ENCODE measurements at regions not wholly inside any gene's neighbourhood (a gene's known extent, or its start where the extent isn't known, plus 50 kb on each side); places are given as distances from the start of the nearest gene placed in this dataset.
"Not testable (repeated sequence)": the region's sequence is repeated elsewhere in the genome, so short reads cannot be mapped to it uniquely, and the experiment has no call there.

DNA sequence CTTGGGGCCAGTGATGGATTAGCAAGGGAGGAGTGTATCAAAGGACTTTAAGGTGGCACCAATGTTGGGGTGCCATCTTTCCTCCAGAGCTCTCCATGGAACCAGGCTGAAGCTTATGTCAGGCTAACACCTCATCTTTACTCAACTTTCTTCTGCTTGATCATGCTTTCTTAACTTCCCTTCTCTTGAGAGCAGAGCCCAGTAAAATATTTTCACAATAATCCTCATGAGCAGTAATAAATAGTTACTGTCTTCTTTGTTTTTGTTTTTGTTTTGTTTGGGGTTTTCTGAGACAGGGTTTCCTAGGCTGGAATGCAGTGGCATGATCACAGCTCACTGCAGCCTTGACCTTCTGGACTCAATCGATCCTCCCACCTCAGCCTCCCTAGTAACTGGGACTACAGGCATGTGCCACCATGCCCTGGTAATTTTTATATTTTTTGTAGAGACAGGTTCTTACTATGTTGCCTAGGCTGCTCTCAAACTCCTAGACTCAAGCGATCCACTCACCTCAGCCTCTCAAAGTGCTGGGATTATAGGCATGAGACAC is 127.9 kb upstream of the TOP1 start:
- Mint-ChIP-seq H3K9me3 (no peaks in the 10 kb centered on the region), H3K36me3 (no peaks in the 10 kb centered on the region), H3K4me3 (no peak overlapping the region), H3K4me1 (no peaks in the 10 kb centered on the region), H3K27me3 (peaks cover 15% of the 10 kb centered on the region), H3K27ac (no peak overlapping the region)
- no peak for ATAC-seq

DNA sequence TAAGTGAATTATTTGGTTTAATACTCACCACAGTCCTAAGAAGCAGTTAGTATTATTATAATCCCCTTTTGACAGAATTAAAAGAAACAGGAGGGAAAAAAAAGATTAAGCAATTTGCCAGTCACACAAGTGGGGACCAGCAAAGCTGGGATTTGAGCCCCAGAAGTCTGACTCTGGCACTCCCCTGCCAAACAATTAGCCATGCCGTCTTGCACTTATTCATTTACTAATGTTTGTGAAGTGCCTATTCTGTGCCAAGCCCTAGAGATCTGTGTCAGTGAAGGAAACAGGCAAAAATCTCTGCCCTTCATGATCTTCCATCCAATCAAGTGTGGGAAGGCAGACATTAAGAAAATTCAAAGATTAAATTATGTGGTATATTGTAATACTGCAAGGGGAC is 126.0 kb upstream of the TOP1 start:
- Mint-ChIP-seq H3K4me3 (no peak overlapping the region), H3K27me3 (peaks cover 12% of the 10 kb centered on the region), H3K9me3 (peaks cover 3% of the 10 kb centered on the region), H3K27ac (no peak overlapping the region), H3K36me3 (no peaks in the 10 kb centered on the region), H3K4me1 (no peaks in the 10 kb centered on the region)
- no peak for ATAC-seq

DNA sequence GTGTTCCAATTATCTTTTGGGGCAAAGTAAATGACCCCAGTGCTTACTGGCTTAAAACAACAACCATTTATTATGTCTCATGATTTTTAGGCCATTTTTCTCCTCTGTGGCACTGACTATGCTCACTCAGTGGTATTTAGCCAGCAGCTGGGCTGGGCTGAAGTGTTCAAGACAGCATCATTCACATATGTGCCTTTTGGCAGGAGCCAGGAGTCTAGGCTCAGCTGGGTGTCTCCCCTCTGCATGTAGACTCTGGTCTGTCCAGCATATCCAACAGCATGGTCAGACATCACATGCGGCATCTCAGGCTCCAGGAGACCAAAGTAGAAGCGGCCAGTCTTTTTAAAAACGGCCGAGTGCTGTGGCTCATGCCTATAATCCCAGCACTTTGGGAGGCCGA is 120.3 kb upstream of the TOP1 start:
- Mint-ChIP-seq H3K4me1 (no peaks in the 10 kb centered on the region), H3K27ac (no peak overlapping the region), H3K4me3 (no peak overlapping the region), H3K36me3 (no peaks in the 10 kb centered on the region), H3K9me3 (peaks cover 3% of the 10 kb centered on the region), H3K27me3 (no peaks in the 10 kb centered on the region)
- ATAC-seq, result no peak

DNA sequence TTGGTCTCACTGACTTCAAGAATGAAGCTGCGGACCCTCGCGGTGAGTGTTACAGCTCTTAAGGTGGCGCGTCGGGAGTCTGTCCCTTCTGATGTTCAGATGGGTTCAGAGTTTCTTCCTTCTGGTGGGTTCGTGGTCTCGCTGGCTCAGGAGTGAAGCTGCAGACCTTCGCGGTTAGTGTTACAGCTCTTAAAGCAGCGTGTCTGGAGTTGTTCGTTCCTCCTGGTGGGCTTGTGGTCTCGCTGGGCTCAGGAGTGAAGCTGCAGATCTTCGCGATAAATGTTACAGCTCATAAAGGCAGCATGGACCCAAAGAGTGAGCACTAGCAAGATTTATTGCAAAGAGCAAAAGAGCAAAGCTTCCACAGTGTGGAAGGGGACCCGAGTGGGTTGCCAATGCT is 119.1 kb upstream of the TOP1 start:
- not testable (repeated sequence) for H3K27ac Mint-ChIP-seq, H3K4me1 Mint-ChIP-seq, H3K36me3 Mint-ChIP-seq, H3K27me3 Mint-ChIP-seq, ATAC-seq, H3K4me3 Mint-ChIP-seq, H3K9me3 Mint-ChIP-seq

DNA sequence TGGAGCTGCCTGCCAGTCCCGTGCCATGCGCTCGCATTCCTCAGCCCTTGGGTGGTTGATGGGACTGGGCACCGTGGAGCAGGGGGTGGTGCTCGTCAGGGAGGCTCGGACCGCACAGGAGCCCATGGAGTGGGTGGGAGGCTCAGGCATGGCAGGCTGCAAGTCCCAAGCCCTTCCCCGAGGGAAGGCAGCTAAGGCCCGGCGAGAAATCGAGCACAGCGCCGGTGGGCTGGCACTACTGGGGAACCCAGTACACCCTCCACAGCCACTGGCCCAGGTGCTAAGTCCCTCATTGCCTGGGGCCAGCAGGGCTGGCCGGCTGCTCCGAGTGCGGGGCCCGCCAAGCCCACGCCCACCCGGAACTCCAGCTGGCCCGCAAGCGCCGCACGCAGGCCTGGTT is 118.2 kb upstream of the TOP1 start:
- not testable (repeated sequence) for H3K4me1 Mint-ChIP-seq, H3K27ac Mint-ChIP-seq, H3K4me3 Mint-ChIP-seq, H3K9me3 Mint-ChIP-seq, H3K36me3 Mint-ChIP-seq, ATAC-seq, H3K27me3 Mint-ChIP-seq

DNA sequence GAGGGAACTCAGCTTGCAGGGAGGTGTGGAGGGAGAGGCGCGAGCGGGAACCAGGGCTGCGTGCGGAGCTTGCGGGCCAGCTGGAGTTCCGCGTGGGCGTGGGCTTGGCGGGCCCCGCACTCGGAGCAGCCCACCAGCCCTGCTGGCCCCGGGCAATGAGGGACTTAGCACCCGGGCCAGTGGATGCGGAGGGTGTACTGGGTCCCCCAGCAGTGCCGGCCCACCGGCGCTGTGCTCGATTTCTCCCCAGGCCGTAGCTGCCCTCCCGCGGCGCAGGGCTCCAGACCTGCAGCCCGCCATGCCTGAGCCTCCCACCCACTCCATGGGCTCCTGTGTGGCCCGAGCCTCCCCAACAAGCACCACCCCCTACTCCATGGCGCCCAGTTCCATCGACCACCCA is 117.5 kb upstream of the TOP1 start:
- H3K27me3 Mint-ChIP-seq, H3K4me1 Mint-ChIP-seq, H3K27ac Mint-ChIP-seq, H3K9me3 Mint-ChIP-seq, ATAC-seq, H3K4me3 Mint-ChIP-seq, H3K36me3 Mint-ChIP-seq: not testable (repeated sequence)

DNA sequence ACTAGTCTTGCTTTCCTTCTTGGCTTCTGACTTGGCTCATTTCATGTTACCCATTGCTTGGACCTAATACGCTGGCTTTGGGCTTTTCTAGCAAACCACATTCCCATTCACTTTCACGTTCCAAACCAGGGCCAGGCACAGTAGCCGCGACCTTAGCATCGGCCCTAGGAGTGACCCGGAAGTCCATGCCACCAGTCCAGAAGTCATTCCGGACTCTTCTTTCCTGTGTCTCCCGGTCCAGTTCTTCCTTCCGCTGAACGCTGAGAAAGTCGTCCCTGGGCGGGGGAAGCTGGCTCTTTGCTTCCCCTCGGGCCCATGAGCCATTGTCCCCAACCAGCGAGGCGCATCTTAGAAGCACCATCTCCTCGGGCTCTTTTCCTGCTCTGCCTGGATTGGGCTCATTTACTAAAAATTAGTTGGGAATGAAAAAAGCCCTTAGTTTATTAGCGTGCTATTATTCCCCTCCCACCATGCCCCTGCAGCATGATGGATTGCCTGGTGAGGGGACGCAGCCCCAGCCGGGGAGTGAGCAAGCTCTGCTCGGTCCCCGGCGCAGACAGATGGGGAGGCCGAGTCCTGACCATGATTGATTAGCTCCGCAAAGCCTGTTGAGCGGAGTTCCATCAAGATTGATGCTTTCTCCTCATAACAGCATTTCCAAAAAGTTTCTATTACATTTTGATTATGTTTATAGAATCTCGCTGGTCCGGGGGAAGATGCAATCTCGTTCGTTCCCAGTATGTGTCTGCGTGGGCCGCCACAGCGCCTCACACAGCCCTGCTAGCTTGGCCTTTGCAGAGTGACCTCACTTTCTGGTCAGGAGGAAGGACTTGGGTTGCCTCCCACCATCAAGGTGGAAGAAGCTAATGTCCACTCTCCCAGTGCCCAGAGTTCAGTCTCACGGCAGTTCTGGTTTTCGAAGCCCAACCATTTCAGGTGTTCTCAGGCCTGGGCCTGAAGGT is 115.1 kb upstream of the TOP1 start:
- no peaks in the 10 kb centered on the region for H3K4me1 Mint-ChIP-seq
- H3K4me3 Mint-ChIP-seq, result no peak overlapping the region
- no peak overlapping the region for H3K27ac Mint-ChIP-seq
- peaks cover 3% of the 10 kb centered on the region for H3K9me3 Mint-ChIP-seq
- H3K27me3 Mint-ChIP-seq, result no peaks in the 10 kb centered on the region
- ATAC-seq, result no peak
- H3K36me3 Mint-ChIP-seq, result no peaks in the 10 kb centered on the region

DNA sequence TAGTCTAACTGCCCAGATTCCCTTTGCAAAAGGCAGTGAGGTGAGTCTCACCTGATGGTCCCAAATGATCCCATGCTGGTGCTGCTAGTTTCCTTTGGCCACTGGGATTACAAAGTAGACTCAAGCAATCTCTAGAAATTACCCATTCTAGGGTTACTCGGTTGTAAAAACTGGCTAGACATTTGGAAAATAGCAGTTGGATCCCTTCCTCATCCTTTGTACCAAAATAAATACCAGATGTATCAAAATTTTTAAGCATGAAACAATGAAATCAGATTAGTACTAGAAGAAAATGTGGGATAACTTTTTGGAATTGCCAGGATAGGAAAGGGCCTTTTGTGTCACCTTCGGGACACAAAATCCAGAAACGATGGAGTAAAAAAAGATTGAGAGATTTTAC is 112.9 kb upstream of the TOP1 start:
- Mint-ChIP-seq H3K9me3 (peaks cover 3% of the 10 kb centered on the region), H3K27me3 (no peaks in the 10 kb centered on the region), H3K4me1 (no peaks in the 10 kb centered on the region), H3K4me3 (no peak overlapping the region), H3K36me3 (no peaks in the 10 kb centered on the region), H3K27ac (no peak overlapping the region)
- ATAC-seq, result no peak

DNA sequence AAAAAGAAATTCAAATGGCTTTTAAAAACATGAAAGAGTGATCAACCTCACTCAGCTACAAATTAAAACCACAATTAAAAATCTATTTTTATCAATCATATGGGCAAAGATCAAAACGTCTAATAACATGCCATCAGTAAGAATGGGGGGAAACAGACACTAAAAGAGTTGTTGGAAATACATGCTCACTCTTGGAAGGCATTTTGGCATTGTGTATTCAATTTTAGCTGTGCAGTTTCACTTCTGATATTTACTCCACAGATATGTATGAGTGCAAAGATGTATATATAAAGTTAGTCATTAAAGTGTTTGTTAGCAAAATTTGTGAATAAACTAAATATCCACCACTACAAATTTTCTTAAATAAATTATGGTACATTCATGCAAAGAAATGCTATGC is 112.3 kb upstream of the TOP1 start:
- Mint-ChIP-seq H3K27me3 (no peaks in the 10 kb centered on the region), H3K36me3 (no peaks in the 10 kb centered on the region), H3K9me3 (peaks cover 3% of the 10 kb centered on the region), H3K4me1 (no peaks in the 10 kb centered on the region), H3K27ac (no peak overlapping the region), H3K4me3 (no peak overlapping the region)
- no peak for ATAC-seq

DNA sequence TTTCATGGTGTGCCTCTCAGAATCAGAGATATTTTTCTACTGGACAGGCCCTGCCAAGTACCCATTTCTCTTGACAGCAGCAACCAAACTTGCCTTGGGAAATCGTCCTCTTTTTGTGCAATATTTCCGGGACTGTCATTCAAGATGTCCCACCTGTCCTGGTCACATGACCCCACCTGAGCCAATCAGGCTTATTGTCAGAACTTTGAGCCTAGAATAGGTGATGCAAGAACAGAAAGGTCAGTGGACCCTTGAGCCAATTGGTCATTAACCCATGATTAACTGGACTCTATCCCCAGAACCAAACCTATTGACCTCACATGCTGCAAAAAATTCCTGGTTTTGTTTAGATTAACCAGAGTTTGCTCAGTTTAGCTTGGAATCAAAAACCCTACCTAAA is 108.3 kb upstream of the TOP1 start:
- Mint-ChIP-seq H3K27ac (no peak overlapping the region), H3K9me3 (peaks cover 3% of the 10 kb centered on the region), H3K36me3 (no peaks in the 10 kb centered on the region), H3K4me3 (no peak overlapping the region), H3K27me3 (no peaks in the 10 kb centered on the region), H3K4me1 (no peaks in the 10 kb centered on the region)
- ATAC-seq, result no peak

DNA sequence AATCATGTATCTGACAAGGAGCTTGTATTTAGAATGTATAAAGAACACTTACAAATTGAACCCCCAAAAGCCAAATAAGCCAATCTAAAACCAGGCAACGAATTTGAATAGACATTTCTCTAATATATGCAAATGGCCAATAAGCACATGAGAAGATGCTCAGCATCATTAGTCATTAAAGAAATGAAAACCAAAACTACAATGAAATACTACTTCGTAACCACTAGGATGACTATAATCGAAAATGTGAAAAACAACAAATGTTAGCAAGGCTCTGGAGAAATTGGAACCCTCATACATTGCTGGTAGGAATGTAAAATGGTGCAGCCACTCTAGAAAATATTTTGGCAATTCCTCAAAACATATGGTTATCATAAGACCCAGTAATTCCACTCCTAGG is 105.8 kb upstream of the TOP1 start:
- Mint-ChIP-seq H3K4me3 (no peak overlapping the region), H3K27me3 (no peaks in the 10 kb centered on the region), H3K27ac (no peak overlapping the region), H3K9me3 (no peaks in the 10 kb centered on the region), H3K36me3 (no peaks in the 10 kb centered on the region), H3K4me1 (peaks cover 16% of the 10 kb centered on the region)
- ATAC-seq, result no peak

DNA sequence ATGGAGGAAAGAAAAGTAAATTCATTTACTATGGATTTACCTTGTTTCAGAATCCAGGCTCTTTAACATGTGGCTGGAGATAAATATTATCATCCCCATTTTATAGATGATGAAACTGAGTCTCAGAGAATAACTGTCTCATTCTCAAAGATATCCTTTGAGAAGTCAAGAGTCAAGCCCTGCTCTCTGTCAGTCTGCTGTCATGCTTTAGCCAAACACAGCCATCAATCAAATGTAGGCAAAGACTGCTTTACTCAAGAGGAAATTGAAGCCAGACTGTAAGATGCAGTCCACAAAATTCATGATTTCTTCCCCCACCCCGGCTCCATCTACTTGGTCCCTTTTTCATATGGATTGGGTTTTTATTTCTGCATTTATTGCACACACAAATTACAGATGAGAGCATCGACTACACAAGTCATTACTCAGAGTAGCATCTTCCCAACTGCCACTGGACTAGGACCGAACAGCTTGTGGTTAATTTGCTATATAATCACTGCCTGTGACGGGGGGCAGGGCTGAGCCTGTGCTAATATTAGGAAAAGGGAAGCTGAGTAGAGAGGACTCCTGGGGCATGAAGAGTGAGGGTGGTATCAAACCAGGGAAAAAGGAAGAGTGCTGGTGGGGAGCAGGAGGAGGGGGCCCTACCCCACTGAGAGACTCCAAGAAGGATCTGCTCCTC is 102.7 kb upstream of the TOP1 start:
- Mint-ChIP-seq H3K4me3 (no peak overlapping the region), H3K36me3 (no peaks in the 10 kb centered on the region), H3K4me1 (peaks cover 21% of the 10 kb centered on the region), H3K27me3 (peaks cover 8% of the 10 kb centered on the region), H3K9me3 (no peaks in the 10 kb centered on the region), H3K27ac (no peak overlapping the region)
- ATAC-seq, result no peak

DNA sequence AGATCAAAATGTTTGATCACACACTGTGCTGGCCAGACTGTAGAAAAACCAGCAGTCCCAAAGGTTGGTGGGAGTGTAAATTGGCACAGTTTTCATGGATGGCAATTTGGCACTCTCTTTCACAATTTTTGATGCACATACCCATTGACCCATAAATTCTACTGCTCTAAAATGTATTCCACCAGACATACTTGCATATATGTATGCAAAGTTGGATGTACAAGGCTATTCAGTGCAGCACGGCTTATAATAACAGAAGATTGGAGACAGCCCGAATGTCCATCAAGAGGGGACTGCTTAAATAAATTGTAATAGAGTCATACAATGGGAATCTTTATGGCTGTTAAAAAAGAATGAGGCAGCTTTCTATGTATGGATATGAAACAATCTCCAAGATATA is 101.7 kb upstream of the TOP1 start:
- Mint-ChIP-seq H3K27ac (no peak overlapping the region), H3K4me3 (no peak overlapping the region), H3K27me3 (peaks cover 8% of the 10 kb centered on the region), H3K9me3 (no peaks in the 10 kb centered on the region), H3K4me1 (peaks cover 21% of the 10 kb centered on the region), H3K36me3 (no peaks in the 10 kb centered on the region)
- no peak for ATAC-seq

DNA sequence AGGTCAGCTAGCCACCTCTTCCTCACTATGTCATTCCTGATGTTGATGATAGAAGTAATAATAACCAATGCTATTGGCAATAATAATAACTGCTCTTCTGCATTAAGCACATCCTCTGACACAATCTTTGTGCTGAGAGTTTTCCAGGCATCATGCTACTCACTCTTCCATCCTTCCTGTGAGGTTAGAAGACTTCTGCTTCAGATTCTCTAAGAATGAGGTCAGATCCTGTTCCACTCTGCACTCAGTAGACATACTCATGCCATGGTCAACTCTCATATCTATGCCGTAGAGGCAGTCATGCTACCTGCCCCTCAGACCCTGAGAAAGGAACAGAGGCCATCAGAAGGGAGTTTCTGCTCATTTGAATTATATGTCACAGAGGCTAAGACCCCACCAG is 98.1 kb upstream of the TOP1 start:
- ATAC-seq, result no peak
- peaks cover 21% of the 10 kb centered on the region for H3K4me1 Mint-ChIP-seq
- H3K9me3 Mint-ChIP-seq, result peaks cover 6% of the 10 kb centered on the region
- no peak overlapping the region for H3K27ac Mint-ChIP-seq
- no peak overlapping the region for H3K4me3 Mint-ChIP-seq
- H3K36me3 Mint-ChIP-seq, result peaks cover 5% of the 10 kb centered on the region
- peaks cover 18% of the 10 kb centered on the region for H3K27me3 Mint-ChIP-seq

DNA sequence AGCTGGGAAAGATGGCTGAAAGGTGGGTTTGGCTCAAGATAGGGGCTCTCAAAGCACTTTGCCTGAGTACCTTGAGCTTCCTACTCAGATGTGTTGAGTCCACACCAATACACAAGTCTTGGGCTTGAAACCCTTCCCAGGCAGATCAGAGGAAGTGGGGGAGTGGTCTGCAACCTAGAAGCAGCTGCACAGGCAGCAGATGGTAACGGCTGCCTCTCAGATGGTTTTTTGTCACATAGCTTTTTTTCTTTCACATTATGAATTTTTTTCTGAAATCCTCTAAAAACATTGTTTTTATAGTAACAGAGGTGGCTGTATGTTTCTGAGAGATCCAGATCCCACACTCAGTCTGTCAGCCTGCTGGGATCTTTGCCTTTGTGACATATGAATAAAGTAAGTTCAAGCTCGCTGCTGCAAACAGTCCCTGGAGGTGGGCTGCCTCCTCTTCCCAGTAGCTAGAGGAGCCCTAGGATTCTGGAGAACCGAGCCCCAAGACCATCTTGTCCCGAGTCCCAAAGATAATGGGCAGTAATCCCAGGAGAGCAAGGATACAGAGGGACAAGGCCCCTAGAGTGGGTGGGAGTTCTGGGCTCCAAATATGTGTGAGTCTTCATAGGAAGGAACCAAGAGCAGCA is 97.1 kb upstream of the TOP1 start:
- Mint-ChIP-seq H3K4me3 (no peak overlapping the region), H3K4me1 (peaks cover 15% of the 10 kb centered on the region), H3K27me3 (peaks cover 18% of the 10 kb centered on the region), H3K36me3 (peaks cover 5% of the 10 kb centered on the region), H3K27ac (no peak overlapping the region), H3K9me3 (peaks cover 6% of the 10 kb centered on the region)
- no peak for ATAC-seq
